Nephron (organoid): ENCODE measurements at regions not wholly inside any gene's neighbourhood (a gene's known extent, or its start where the extent isn't known, plus 50 kb on each side); places are given as distances from the start of the nearest gene placed in this dataset.
A peak's percentile ranks its signal among the peaks of the same experiment; 100 is the strongest.

Source experiments
- H3K27ac Mint-ChIP-seq, 3 experiments: 2 replicates each; pipeline ENCODE4 v1.8.0; 2020; ENCODE audit warnings: mixed read lengths in 3 of 3, mild to moderate bottlenecking in 2 of 3, moderate library complexity in 1 of 3
- H3K27me3 Mint-ChIP-seq: 2 replicates; pipeline ENCODE4 v1.8.0; 2021; ENCODE audit warnings: low read depth, mild to moderate bottlenecking, moderate library complexity, mixed read lengths
- H3K36me3 Mint-ChIP-seq: 2 replicates; pipeline ENCODE4 v1.8.0; 2020; ENCODE audit warnings: low read depth, mixed read lengths
- H3K4me1 Mint-ChIP-seq: 2 replicates; pipeline ENCODE4 v1.8.0; 2020; ENCODE audit warnings: mixed read lengths
- H3K4me3 Mint-ChIP-seq, 3 experiments: 2 replicates each; pipeline ENCODE4 v1.8.0; 2020; ENCODE audit warnings: mild to moderate bottlenecking in 3 of 3, mixed read lengths in 3 of 3, moderate library complexity in 2 of 3
- H3K9me3 Mint-ChIP-seq: 2 replicates; pipeline ENCODE4 v1.8.0; 2020; ENCODE audit warnings: mixed read lengths
- TF ChIP-seq, protein P1 (sequence below), 3 experiments: fragments of 200-600 bp; sonication (generic); IDR thresholded peaks; one replicate each; pipeline ENCODE4 v1.5.0; 2021; ENCODE audit warnings: antibody characterized with exemption in 3 of 3; ENCODE audit not compliant: unreplicated experiment in 3 of 3

GRCh38 chrX:4932790-4933189, 1219.3 kb upstream of the PRKX start:
- peaks cover 13% of the 10 kb centered on the region for H3K4me1 Mint-ChIP-seq
- H3K36me3 Mint-ChIP-seq, result no peaks in the 10 kb centered on the region
- TF ChIP-seq, protein P1, sequence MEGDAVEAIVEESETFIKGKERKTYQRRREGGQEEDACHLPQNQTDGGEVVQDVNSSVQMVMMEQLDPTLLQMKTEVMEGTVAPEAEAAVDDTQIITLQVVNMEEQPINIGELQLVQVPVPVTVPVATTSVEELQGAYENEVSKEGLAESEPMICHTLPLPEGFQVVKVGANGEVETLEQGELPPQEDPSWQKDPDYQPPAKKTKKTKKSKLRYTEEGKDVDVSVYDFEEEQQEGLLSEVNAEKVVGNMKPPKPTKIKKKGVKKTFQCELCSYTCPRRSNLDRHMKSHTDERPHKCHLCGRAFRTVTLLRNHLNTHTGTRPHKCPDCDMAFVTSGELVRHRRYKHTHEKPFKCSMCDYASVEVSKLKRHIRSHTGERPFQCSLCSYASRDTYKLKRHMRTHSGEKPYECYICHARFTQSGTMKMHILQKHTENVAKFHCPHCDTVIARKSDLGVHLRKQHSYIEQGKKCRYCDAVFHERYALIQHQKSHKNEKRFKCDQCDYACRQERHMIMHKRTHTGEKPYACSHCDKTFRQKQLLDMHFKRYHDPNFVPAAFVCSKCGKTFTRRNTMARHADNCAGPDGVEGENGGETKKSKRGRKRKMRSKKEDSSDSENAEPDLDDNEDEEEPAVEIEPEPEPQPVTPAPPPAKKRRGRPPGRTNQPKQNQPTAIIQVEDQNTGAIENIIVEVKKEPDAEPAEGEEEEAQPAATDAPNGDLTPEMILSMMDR (IDR thresholded peaks at IDR 0.05; ENCODE audit: unreplicated experiment in 3 of 3), result no peak
- H3K27me3 Mint-ChIP-seq, result no peaks in the 10 kb centered on the region
- no peak overlapping the region for H3K4me3 Mint-ChIP-seq
- H3K27ac Mint-ChIP-seq, result peak overlapping the region in 1 of 3 experiments; percentile 45
- no peaks in the 10 kb centered on the region for H3K9me3 Mint-ChIP-seq

DNA sequence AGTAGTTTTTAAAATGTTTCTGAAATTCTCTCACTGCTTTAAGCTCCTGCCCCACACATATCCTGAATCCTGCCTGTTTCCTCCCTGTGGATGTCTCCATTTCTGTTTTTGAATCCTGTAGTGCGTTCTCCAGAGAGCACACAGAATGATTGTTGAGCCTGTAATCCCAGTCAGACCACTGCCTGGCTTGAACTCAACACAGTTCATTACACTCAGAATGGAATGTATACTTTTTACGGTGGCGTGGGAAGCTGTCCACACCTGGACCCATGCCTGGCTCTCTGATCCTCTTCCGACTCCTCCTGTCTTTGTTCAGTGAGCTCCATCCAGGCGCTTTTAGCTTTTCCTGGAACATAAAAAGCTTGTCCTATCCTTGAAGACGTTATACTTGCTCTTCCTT, 1217.0 kb upstream of the PRKX start:
- Mint-ChIP-seq H3K27me3 (no peaks in the 10 kb centered on the region), H3K27ac (peak overlapping the region; percentile 28 to 58 (median 47)), H3K9me3 (no peaks in the 10 kb centered on the region), H3K4me1 (peaks cover 13% of the 10 kb centered on the region), H3K4me3 (peak overlapping the region in 1 of 3 experiments; percentile 33), H3K36me3 (no peaks in the 10 kb centered on the region)
- TF ChIP-seq, protein P1 (IDR thresholded peaks at IDR 0.05; ENCODE audit: unreplicated experiment in 3 of 3), result no peak

- Mint-ChIP-seq H3K36me3 (no peaks in the 10 kb centered on the region), H3K4me1 (peaks cover 8% of the 10 kb centered on the region), H3K27ac (no peak overlapping the region), H3K4me3 (no peak overlapping the region), H3K27me3 (no peaks in the 10 kb centered on the region), H3K9me3 (peaks cover 4% of the 10 kb centered on the region)
- TF ChIP-seq, protein P1 (IDR thresholded peaks at IDR 0.05; ENCODE audit: unreplicated experiment in 3 of 3), result no peak
Observed at GRCh38 chrX:4925911-4926310, 1212.5 kb upstream of the PRKX start.

DNA sequence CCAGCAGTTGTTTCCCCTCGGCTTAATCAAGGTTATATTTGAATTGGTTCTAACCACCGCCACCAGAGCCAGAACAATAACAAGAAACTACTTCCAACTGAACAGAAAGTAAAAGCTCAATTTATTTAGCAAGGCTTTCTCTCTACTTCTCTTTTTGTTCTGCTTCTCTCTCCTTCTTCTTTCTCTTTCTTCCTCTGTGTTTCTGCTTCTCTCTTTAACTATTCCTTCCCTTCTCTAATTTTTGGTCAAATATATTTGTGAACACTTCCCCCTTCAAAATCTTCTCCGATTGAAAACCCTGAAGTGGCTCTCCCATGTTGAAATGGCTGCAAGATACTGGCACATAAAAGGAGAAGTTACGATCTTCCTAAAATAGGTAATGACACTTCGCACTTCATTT, 1195.9 kb upstream of the PRKX start:
- no peaks in the 10 kb centered on the region for H3K9me3 Mint-ChIP-seq
- H3K36me3 Mint-ChIP-seq, result no peaks in the 10 kb centered on the region
- H3K27ac Mint-ChIP-seq, result no peak overlapping the region
- TF ChIP-seq, protein P1 (IDR thresholded peaks at IDR 0.05; ENCODE audit: unreplicated experiment in 3 of 3), result no peak
- H3K27me3 Mint-ChIP-seq, result no peaks in the 10 kb centered on the region
- H3K4me1 Mint-ChIP-seq, result no peaks in the 10 kb centered on the region
- H3K4me3 Mint-ChIP-seq, result no peak overlapping the region

GRCh38 chrX:4905576-4905975, 1192.1 kb upstream of the PRKX start:
- Mint-ChIP-seq H3K9me3 (no peaks in the 10 kb centered on the region), H3K27ac (no peak overlapping the region), H3K27me3 (no peaks in the 10 kb centered on the region), H3K4me1 (no peaks in the 10 kb centered on the region), H3K36me3 (no peaks in the 10 kb centered on the region), H3K4me3 (no peak overlapping the region)
- TF ChIP-seq, protein P1 (IDR thresholded peaks at IDR 0.05; ENCODE audit: unreplicated experiment in 3 of 3), result no peak

- Mint-ChIP-seq H3K9me3 (no peaks in the 10 kb centered on the region), H3K27ac (peak overlapping the region in 1 of 3 experiments; percentile 54), H3K4me1 (no peaks in the 10 kb centered on the region), H3K27me3 (no peaks in the 10 kb centered on the region), H3K36me3 (no peaks in the 10 kb centered on the region), H3K4me3 (no peak overlapping the region)
- TF ChIP-seq, protein P1 (IDR thresholded peaks at IDR 0.05; ENCODE audit: unreplicated experiment in 3 of 3), result no peak
Observed at GRCh38 chrX:4881277-4881676, 1167.8 kb upstream of the PRKX start.
